HG03457 (cell line): ENCODE measurements at regions not wholly inside any gene's neighbourhood (a gene's known extent, or its start where the extent isn't known, plus 50 kb on each side); places are given as distances from the start of the nearest gene placed in this dataset.
A peak's percentile ranks its signal among the peaks of the same experiment; 100 is the strongest.

Experiments
- ATAC-seq: cut with Tn5 transposase; IDR thresholded peaks from one replicate; pipeline ENCODE4 v1.9.1; 2021; ENCODE audit warnings: moderate number of reproducible peaks; ENCODE audit not compliant: unreplicated experiment

- ATAC-seq = no peak
Observed at GRCh38 chr3:106251160-106251892, 382.5 kb upstream of the CBLB start.

- ATAC-seq = peak; percentile 87
Observed at GRCh38 chr3:106255870-106256248, 387.0 kb upstream of the CBLB start.

- peak; percentile 28 for ATAC-seq
Observed at GRCh38 chr3:106256249-106256957, 387.6 kb upstream of the CBLB start.

- ATAC-seq = no peak
Observed at GRCh38 chr3:106257172-106257571, 388.4 kb upstream of the CBLB start.

GRCh38 chr3:106261396-106261795, 392.6 kb upstream of the CBLB start:
- no peak for ATAC-seq

GRCh38 chr3:106261915-106262683, 393.3 kb upstream of the CBLB start:
- ATAC-seq = no peak

- no peak for ATAC-seq
Observed at GRCh38 chr3:106263011-106263410, 394.2 kb upstream of the CBLB start.

- no peak for ATAC-seq
Observed at GRCh38 chr3:106263546-106263945, 394.7 kb upstream of the CBLB start.

GRCh38 chr3:106265704-106266103, 396.9 kb upstream of the CBLB start:
- ATAC-seq = no peak

- ATAC-seq = no peak
Observed at GRCh38 chr3:106268696-106269095, 399.9 kb upstream of the CBLB start.

GRCh38 chr3:106272302-106272701, 403.5 kb upstream of the CBLB start:
- ATAC-seq = no peak

- ATAC-seq = no peak
Observed at GRCh38 chr3:106275592-106275991, 406.8 kb upstream of the CBLB start.

- ATAC-seq = no peak
Observed at GRCh38 chr3:106276151-106276550, 407.3 kb upstream of the CBLB start.

- no peak for ATAC-seq
Observed at GRCh38 chr3:106276755-106277612, 408.2 kb upstream of the CBLB start.

GRCh38 chr3:106277731-106278130, 408.9 kb upstream of the CBLB start:
- ATAC-seq = no peak

- ATAC-seq = no peak
Observed at GRCh38 chr3:106281221-106281620, 412.4 kb upstream of the CBLB start.

GRCh38 chr3:106282943-106283342, 414.1 kb upstream of the CBLB start:
- no peak for ATAC-seq

GRCh38 chr3:106288781-106289180, 420.0 kb upstream of the CBLB start:
- ATAC-seq = no peak

GRCh38 chr3:106290304-106290997, 421.6 kb upstream of the CBLB start:
- ATAC-seq = no peak

GRCh38 chr3:106293161-106293560, 424.3 kb upstream of the CBLB start:
- no peak for ATAC-seq
